Common myeloid progenitor, CD34-positive (primary cell): ENCODE measurements at regions not wholly inside any gene's neighbourhood (a gene's known extent, or its start where the extent isn't known, plus 50 kb on each side); places are given as distances from the start of the nearest gene placed in this dataset.

ENCODE experiments used
- CTCF ChIA-PET: fragments of 350-600 bp; sonication (Branson Sonifier 250); formaldehyde crosslinking; loops from one replicate; lab custom pipeline; 2021; ENCODE audit warnings: antibody characterized with exemption; lab: Charles Lee
- POLR2A ChIA-PET: fragments of 350-600 bp; sonication (Branson Sonifier 250); formaldehyde crosslinking; loops from one replicate; lab custom pipeline; 2021; ENCODE audit warnings: antibody characterized with exemption; lab: Charles Lee
- DNase-seq, 3 donors: peaks; one replicate each; pipeline versions ENCODE4 v3.0.0 to v3.0.0-alpha.2; 2013
- H3K27ac ChIP-seq, 2 experiments: 1 replicate in 1 of 2; 2 replicates in 1 of 2; pipeline ENCODE4 v1.7.0; 2013; ENCODE audit warnings: inconsistent platforms in 2 of 2, low read length in 2 of 2, mild to moderate bottlenecking in 2 of 2, low read depth in 1 of 2, moderate library complexity in 1 of 2; ENCODE audit not compliant: severe bottlenecking in 2 of 2, insufficient read depth in 1 of 2, poor library complexity in 1 of 2
- H3K27me3 ChIP-seq, 5 experiments: replicated peaks in 2 of 5; 1 replicate in 3 of 5; 2 replicates in 2 of 5; pipeline versions ENCODE4 v1.6.1 to v1.7.0; 2013; ENCODE audit warnings: low read length in 4 of 5, mild to moderate bottlenecking in 2 of 5, moderate library complexity in 2 of 5, inconsistent platforms in 1 of 5; ENCODE audit not compliant: insufficient read depth in 5 of 5, control insufficient read depth in 4 of 5
- H3K36me3 ChIP-seq, 4 experiments: 1 replicate in 2 of 4; 2 replicates in 2 of 4; pipeline versions ENCODE4 v1.6.1 to v1.7.0; 2013; ENCODE audit warnings: low read length in 3 of 4, control low read depth in 1 of 4, mild to moderate bottlenecking in 1 of 4; ENCODE audit not compliant: control insufficient read depth in 4 of 4, insufficient read depth in 4 of 4
- H3K4me1 ChIP-seq, 4 experiments: 1 replicate in 3 of 4; 2 replicates in 1 of 4; pipeline versions ENCODE4 v1.6.1 to v1.7.1; 2013; ENCODE audit warnings: low read length in 3 of 4, mild to moderate bottlenecking in 3 of 4, control low read depth in 1 of 4, inconsistent platforms in 1 of 4, moderate library complexity in 1 of 4; ENCODE audit not compliant: control insufficient read depth in 4 of 4, insufficient read depth in 4 of 4; ENCODE audit errors: control extremely low read depth in 1 of 4
- H3K4me3 ChIP-seq, 7 experiments: 1 replicate in 4 of 7; 2 replicates in 3 of 7; pipeline versions ENCODE4 v1.5.1 to v1.7.0; 2013; ENCODE audit warnings: mild to moderate bottlenecking in 7 of 7, low read length in 6 of 7, moderate library complexity in 6 of 7, inconsistent platforms in 2 of 7, low read depth in 2 of 7, control low read depth in 1 of 7; ENCODE audit not compliant: insufficient read depth in 4 of 7, control insufficient read depth in 1 of 7; ENCODE audit errors: extremely low read depth in 1 of 7
- H3K9me3 ChIP-seq, 5 experiments: 1 replicate in 4 of 5; 2 replicates in 1 of 5; pipeline versions ENCODE4 v1.6.1 to v1.7.1; 2013; ENCODE audit warnings: low read length in 4 of 5, mild to moderate bottlenecking in 2 of 5, inconsistent platforms in 1 of 5, low read depth in 1 of 5, moderate library complexity in 1 of 5; ENCODE audit not compliant: control insufficient read depth in 4 of 5, insufficient read depth in 2 of 5; ENCODE audit errors: control extremely low read depth in 1 of 5
- WGBS: methylation state at CpG from one replicate; pipeline ENCODE4 v1.1.5; 2013; ENCODE audit not compliant: insufficient coverage; 5-methylcytosine and 5-hydroxymethylcytosine counted together

DNA sequence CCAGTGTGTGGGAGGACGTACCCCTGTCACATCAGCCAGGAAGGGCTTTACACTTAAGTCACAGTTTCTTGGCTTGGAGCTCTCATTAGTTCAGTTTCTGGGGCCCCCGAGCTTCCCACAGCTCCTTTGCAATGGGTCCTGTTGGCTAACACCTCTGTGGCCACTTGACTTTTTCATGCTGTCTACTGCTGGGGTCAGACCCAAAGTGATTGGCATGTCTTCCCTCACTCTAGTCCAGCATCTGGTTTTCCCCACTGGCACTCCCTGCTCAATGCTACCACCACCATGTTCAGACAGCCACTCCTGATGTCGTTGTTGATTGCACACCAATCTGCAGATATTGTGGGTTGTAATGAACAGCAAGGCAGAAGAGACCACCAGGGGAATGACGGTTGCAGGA is 379.0 kb downstream of the FOXO1 start:
- DNase-seq: no peak
- 98% methylated on average over 3 of the region's 4 CpGs for WGBS
- H3K4me3 ChIP-seq: no peak overlapping the region
- H3K36me3 ChIP-seq: no peaks in the 10 kb centered on the region
- no peaks in the 10 kb centered on the region for H3K27me3 ChIP-seq
- ChIA-PET CTCF (interaction anchor here (1.1 kb wide), 1 partner anchor 68 kb away, joined by 3 read pairs; no protein-coding TSS in a partner anchor), POLR2A (no interaction called here)
- H3K4me1 ChIP-seq: no peaks in the 10 kb centered on the region
- no peak overlapping the region for H3K27ac ChIP-seq
- no peaks in the 10 kb centered on the region for H3K9me3 ChIP-seq

DNA sequence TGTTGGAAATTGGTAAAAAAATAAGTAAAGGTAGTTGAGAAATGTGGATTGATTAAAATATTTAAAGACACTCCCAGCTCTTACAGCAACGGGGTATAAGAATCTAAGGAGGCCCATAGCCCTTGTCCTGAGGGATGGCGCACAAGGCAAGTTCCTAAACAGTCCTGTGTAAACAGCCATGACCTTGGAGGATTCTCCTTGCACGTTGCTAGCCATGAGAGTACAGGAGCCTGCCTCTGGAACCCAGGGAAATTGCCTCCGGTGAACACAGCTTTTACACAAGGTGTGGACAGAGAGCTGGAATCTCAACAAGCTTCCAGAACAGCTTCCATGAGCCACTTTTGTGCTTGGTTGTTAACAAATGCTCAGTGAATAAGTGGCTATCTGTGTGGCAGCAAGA is 378.2 kb downstream of the FOXO1 start:
- ChIA-PET CTCF (no interaction called here), POLR2A (no interaction called here)
- H3K9me3 ChIP-seq: no peaks in the 10 kb centered on the region
- H3K4me3 ChIP-seq: no peak overlapping the region
- no peaks in the 10 kb centered on the region for H3K36me3 ChIP-seq
- no peaks in the 10 kb centered on the region for H3K27me3 ChIP-seq
- no peak for DNase-seq
- no peaks in the 10 kb centered on the region for H3K4me1 ChIP-seq
- 96% methylated on average over 4 of the region's 4 CpGs for WGBS
- no peak overlapping the region for H3K27ac ChIP-seq

DNA sequence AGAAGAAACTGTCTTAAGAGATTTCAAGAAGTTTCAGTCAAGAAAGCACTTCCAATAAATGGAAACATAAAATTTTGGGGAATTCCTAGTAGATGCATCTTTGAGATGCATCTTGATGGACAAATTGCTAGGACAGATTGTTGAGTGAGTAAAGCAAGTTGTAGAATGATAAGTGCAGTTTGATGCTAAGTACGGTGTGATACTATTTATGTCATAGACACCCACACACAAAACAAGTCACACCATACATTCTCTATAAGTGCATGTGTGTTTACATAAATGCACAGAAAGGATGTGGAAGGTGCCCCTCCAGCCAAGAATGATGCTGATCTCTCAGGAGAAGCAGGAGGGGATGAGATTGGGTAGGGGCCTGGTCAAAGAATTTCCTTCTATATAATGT is 375.7 kb downstream of the FOXO1 start:
- no peak overlapping the region for H3K27ac ChIP-seq
- H3K4me3 ChIP-seq: no peak overlapping the region
- no peak for DNase-seq
- peaks cover 0 to 3% (median 1%) of the 10 kb centered on the region in 5 experiments for H3K9me3 ChIP-seq
- H3K27me3 ChIP-seq: no peaks in the 10 kb centered on the region
- ChIA-PET POLR2A (no interaction called here), CTCF (no interaction called here)
- no peaks in the 10 kb centered on the region for H3K4me1 ChIP-seq
- WGBS: no CpG with 5 or more reads among the region's 1 CpG
- H3K36me3 ChIP-seq: no peaks in the 10 kb centered on the region

DNA sequence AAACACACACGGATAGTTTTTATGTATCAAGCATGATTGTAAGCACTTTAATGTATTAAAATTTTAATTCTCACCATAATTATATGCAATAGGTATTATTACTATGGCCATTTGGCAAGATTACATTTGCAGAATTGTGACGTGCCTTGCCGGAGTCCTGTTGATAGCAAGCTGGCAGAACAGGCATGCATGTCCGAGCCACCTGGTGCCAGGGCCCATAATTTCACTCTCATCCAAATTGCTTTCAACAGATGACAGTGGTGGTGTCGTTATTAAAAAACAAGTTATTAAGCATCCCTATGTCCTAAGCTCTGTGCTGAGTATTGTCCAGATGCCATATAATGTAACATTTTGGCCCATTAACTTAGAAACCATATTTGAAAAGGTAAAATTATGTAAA is 374.3 kb downstream of the FOXO1 start:
- no peaks in the 10 kb centered on the region for H3K36me3 ChIP-seq
- ChIA-PET POLR2A (no interaction called here), CTCF (no interaction called here)
- no peak overlapping the region for H3K4me3 ChIP-seq
- H3K27ac ChIP-seq: no peak overlapping the region
- H3K4me1 ChIP-seq: no peaks in the 10 kb centered on the region
- H3K9me3 ChIP-seq: peaks cover 3 to 14% (median 3%) of the 10 kb centered on the region in 5 experiments
- no peaks in the 10 kb centered on the region for H3K27me3 ChIP-seq
- WGBS: 100% methylated on average over 3 of the region's 5 CpGs
- DNase-seq: no peak

DNA sequence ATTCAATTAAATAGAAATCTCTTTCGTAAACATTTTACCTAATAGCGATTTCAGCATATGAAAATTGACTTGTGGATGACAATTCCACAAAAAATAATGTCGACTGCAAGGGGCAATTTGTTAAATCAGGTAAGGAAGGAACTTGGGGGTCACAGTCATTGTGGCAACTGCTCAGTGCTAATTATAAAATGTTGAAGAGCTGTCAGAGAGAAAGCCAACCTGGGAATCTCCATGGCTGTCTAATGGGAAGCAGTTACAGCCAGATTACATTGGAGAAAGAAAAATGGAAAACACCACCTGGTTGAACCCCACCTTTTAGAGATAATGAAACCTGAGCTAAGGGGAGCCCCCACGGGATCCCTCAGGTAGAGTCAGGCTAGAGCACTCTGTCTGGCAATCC is 373.9 kb downstream of the FOXO1 start:
- CTCF ChIA-PET: no interaction called here
- no peaks in the 10 kb centered on the region for H3K36me3 ChIP-seq
- H3K9me3 ChIP-seq: peaks cover 3 to 14% (median 3%) of the 10 kb centered on the region in 5 experiments
- no peak overlapping the region for H3K4me3 ChIP-seq
- no peaks in the 10 kb centered on the region for H3K27me3 ChIP-seq
- DNase-seq: no peak
- H3K27ac ChIP-seq: no peak overlapping the region
- no peaks in the 10 kb centered on the region for H3K4me1 ChIP-seq
- WGBS: 67% methylated on average over 3 of the region's 4 CpGs
- POLR2A ChIA-PET: no interaction called here

DNA sequence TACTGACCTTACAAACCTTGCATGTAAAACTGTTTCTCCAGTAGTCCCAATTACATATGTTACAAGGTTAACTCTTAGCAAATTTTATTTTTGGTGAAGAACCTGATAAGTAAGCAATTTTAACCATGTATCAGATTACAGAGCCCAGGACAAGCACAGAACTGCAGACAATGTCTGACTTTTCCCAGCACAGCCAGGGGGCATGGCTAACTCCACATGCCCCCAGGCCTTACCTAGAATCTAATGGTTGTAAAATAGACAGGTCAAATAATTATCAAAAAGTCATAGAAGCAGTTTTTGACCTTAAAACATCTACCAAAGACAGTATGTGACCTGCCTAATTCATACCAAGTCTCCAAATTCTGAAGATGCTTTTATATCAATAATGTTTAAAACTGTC is 364.1 kb downstream of the FOXO1 start:
- CTCF ChIA-PET: no interaction called here
- no peak overlapping the region for H3K4me3 ChIP-seq
- no peaks in the 10 kb centered on the region for H3K27me3 ChIP-seq
- H3K27ac ChIP-seq: no peak overlapping the region
- peaks cover 0 to 25% (median 16%) of the 10 kb centered on the region in 5 experiments for H3K9me3 ChIP-seq
- no peak for DNase-seq
- H3K36me3 ChIP-seq: no peaks in the 10 kb centered on the region
- H3K4me1 ChIP-seq: no peaks in the 10 kb centered on the region
- POLR2A ChIA-PET: no interaction called here

DNA sequence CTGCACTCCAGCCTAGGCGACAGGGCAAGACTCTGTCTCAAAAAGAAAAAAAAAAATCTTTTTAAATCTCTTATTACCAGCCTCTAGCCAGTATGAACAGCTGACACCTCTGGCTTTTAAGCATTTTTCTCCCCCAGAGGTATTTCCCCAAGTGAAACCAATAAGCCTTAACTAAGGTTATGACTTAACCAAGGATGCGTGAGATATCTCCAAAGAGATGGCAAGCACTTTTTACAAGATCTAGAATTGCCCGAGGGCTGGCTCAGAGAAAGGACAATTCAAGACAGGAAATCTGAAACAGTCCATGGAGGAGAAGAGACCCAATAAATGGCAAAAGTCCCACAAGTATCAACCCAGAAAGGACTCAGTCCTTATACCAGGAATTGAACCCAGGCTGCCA is 362.1 kb downstream of the FOXO1 start:
- Histone ChIP-seq H3K27ac (no peak overlapping the region), H3K9me3 (peaks cover 1 to 25% (median 20%) of the 10 kb centered on the region in 5 experiments), H3K4me3 (no peak overlapping the region), H3K27me3 (no peaks in the 10 kb centered on the region), H3K36me3 (no peaks in the 10 kb centered on the region), H3K4me1 (no peaks in the 10 kb centered on the region)
- POLR2A ChIA-PET: no interaction called here
- CTCF ChIA-PET: no interaction called here
- no peak for DNase-seq
- 67% methylated on average over 3 of the region's 3 CpGs for WGBS
